GM21723 (cell line): ENCODE measurements at regions not wholly inside any gene's neighbourhood (a gene's known extent, or its start where the extent isn't known, plus 50 kb on each side); places are given as distances from the start of the nearest gene placed in this dataset.

Source experiments
- ATAC-seq: cut with Tn5 transposase; IDR thresholded peaks from one replicate; pipeline ENCODE4 v1.9.1; 2021; ENCODE audit warnings: mild to moderate bottlenecking, moderate library complexity; ENCODE audit not compliant: unreplicated experiment

DNA sequence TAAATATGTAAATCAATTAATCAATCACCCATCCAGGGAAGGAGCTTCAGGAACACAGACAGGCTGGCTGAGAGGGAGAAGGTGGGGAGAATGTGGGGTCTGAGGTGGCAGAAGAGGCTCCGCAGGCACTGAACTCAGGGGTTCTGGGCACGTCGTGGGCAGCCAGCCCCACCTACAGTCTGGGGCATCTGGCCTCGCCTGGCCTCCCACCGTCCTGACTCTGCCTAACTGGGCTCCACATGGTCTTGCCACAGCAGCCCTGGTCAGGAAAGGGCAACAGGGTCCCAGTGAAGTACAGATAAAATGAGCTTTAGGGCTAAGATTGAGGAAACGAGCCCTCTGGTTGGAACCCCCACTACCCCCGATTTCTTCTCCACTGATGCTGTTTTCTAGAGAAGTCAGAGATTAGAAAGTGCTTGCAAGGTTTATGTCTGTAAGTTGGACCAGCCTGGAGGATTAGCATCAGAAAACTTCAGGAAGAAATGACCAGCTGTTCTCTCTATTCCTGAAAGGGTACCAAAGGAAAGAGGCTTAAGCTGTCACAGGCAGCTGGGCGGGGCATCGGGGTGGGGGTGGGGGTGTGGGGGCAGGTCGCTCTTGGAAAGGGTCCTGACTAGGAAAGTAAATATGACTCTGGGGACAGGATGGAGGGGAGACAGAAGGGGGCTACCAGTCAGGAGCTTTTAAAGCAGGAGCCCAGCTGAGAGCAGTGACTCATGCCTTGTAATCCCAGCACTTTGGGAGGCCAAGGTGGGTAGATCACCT is 261.7 kb downstream of the BUD13 start:
- no peak for ATAC-seq

DNA sequence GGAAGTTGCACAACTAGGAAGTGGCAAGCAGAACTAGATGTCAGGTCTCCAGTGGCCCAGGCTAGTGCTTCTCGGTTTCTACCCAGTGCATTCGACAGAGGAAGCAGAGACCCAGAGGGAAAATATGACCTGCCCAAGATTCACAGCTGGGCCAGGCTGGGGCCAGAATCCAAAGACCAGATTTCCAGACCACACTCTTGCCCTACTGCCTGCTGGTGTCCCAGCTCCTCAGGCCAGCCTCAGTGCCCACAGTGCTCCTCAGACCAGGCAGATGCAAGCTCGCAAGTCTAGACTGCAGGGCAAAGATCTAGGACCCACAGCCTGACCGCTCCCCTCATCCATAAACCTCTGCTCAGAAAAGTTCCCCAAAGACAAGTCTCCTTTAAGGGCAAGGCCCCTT is 262.6 kb downstream of the BUD13 start:
- ATAC-seq: no peak

DNA sequence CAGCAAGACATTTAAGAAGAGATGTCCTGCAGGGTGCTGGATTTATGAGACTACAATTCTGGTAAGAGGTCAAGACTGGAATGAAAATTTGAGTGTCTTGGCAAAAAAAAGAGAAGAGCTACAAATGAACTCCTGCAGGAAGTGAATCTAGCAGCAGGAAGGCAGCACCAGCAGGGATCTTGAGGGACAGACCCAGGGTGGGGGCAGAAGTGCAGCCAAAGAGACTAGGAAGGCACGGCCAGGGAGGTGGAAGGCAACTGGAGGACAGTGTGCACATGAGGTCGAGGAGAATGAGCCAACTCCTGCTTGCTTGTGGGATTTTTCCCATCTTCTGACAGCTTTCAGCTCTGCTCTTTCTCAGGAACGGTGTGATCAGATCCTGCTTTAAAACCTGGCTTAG is 263.2 kb downstream of the BUD13 start:
- no peak for ATAC-seq

DNA sequence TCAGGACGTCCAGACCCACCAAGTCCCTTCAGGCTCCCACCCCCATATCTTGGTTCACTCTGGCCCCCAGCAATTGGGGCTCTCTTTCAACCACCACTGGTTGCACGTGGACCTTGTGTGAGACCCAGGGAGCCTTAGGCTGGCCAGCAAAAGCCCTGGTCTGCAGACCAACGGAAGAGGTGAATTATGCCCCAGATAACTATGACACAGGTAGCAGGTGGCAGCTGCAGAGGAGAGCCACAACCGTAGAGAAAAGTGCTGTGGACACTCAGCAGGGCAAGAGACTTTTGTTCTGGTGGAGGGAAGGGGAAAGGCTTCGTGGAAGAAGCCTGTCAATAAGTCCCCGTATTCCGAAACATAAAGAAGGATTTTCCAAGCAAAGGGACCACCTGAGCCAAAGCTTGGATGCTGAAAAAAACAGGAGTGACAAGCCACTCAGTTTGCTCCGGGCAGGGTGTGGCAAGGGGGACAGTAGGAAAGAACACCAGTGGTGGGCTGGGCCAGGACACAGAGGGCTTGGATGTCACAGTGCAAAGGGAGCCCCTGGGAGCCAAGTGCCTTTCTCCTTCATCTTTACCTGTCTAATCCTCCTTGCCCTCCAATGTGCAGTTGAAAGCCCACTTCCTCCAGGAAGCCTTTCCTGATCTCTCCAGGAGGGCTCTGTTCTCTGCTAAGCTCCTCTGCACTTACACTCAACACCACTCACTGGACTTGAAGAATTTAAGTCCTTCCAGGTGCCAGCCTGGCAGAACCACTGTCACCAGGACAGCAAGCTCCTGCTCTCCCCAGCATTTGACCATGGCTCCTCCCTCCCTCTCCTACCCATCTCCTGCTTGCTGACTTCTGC is 264.7 kb downstream of the BUD13 start:
- ATAC-seq: no peak

DNA sequence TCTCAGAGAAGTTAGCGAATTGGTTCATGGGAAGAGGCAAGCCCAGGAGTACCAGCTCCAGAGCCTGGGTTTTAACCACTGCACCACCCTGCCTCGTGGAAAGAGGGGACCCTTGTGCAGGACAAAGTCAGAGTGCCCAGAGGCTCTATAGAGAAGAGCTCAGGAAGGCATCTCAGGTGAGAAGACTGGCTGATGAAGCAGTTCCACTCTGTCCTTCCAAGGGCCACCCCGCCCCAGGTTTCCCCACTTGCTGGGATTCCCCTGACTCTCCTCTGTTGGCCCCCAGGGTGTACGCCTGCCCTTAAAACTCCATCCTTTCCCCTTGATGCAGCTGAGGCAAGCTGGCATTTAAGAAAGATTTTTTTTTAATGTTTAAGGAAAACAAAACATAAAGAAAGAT is 265.8 kb downstream of the BUD13 start:
- no peak for ATAC-seq

DNA sequence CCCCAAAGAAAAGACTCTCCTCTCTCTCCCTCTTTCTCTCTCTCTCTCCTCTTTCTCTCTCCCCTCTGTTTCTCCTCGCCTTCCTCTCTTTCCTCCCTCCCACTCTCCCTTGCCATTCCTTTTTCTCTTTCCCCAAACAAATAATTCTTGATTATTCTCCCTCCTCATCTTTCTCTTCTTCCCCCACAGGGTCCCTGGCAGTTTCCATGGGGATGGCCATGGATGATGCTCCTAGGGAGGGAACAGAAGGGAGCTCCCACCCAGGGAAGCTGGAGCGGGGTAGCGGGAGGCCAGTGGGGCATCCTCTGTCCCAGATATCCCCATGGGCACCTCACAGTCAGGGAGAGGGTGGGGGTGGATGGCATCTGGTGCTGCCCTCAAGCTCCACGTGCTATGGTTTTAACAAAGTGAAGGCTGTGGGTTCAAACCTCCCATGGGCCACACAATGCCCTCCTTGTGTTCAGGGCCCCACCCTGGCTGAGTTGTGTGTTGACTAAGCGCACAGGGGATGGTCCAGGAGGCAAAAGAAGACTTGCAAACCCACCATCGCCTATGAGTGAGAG is 266.4 kb downstream of the BUD13 start:
- ATAC-seq: no peak

DNA sequence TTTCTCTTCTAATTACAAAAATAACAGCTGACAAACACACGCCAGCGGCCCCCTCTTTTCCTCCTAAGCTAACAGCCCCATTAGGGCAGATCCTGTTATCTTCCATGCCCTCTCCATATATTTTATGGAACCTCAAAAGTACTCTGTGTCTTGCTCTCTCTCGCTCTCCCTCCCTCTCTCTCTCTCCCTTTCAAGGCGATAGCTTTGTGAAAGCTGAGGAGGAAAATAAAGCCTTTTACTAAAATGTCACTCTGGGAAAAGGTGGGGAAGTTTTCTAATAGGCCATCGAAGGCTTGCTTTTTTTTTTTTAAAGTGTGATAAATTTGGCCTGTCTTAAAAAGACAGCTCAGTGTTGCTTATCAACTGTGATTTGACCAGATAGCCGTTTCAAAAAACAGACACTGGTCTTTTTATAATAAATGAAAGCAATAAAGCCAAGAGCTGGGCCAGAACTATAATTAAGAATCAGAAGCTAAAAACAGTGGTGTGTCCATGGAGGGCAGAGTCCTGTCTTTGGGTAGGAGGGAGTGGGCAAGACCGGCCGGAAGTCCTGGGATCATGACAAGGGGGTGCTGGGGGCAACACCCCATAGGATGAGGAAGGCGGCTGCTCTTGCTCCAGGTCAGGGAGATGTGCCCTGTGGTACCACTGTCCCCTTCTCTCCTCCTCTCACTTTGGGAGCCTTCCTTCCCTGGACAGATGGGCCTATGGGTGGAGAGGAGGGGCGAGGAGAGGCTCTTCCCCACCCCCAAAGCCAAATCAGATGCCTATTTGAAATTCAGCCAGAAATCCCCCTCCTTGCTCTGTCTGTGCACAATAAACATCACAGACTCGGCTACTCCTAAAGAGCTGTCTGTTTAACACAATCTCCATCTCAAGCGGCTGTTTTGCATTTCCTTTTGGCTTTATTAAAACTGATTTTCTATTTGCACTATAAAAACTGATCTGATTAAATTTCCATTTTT is 267.2 kb downstream of the BUD13 start:
- ATAC-seq: no peak

DNA sequence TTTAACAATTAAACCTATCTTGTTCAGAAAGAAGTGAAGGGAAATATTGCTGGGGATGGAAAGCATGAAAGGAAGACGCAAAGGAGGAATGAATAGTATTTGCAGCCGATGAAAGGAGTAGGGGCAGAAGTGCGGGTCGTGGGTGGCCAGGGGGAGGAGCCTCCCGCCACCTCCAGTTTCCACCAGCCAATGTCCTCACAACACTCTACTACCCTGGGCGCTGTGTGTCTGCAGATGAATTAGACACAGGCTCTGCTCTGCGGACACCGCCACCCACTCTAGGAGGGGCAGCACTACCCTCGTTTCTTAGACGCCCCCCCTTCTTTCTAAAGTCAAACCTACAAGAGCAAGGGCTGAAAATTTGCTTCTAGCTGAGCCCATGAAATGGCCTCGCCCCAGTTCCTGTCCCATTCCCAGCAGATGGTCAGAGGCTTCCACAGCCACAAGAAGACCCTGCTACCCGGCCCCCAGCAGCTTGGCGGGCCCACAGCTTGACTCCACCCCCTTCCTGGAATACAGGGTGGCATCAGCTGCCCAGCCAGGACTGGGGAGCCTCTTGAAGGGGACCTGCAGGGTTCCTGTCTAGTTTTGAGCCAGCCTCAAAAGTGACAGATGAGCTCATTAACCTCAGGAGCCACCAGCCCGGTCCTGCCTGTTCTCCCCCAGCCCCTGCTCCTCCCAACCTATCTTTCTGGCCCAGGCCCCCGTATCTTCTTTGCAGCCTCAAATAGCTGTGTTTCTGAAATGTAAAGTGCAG is 268.1 kb downstream of the BUD13 start:
- no peak for ATAC-seq

DNA sequence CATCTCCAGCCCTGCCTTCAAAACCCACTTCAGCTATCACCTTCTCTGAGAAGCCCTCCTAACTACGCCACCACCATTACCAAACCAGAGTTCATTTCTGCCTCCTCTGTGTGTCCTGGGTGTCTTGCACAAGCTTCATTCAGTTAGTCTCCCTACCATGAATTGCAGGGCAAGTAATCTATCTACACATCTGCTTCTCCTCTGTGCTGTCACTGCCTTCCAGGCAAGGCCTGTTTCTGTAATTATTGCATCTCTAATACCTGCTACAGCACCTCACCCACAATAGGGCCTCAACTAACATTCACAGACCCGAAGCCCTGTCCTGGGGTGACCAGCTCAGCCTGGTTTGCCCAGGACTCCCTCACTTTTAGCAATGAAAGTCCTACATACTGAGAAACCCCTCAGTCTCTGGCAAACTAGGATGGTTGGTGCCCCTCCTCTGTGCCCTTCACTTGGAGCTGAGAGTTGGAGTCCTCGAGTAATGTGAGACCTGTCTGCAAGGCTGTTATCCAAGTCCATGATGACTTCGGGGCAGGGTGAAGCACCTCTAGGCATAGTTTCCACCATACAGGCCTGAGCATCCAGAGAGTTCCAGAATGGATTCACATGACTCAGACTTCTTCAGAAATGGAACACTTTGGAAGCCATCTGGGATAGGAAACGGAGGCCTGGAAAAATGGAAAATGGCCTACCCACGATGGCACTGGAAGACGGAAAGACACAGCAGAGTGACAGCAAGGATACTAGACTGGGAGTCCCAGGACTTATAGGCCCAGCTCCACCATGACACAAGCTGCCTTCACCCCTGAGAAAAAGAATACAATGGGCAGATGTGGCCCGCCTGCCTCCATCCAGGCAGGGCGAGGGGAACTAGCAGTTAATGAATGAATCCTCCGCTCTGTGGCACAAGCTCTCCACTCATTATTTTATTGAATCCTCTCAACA is 269.3 kb downstream of the BUD13 start:
- no peak for ATAC-seq

DNA sequence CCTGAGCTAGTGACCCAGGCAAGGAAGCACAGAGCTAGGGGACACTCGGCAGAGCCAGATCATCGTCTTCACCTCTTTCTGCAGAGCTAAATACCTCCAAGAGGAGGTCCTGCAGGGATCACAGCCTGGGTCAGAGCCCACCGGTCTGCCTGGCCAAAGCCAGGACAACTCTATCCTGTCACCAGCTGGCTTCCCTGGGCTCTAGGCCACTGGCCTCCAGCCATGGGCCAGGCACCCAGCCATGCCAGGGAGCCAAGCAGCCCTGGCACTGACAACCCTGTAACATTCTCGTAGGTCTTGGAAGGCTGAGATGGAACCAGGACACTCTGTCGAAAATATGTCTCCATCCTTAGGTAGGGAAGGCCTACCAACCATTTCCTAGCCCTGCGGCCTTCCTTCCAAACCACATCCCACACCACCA is 270.1 kb downstream of the BUD13 start:
- no peak for ATAC-seq

DNA sequence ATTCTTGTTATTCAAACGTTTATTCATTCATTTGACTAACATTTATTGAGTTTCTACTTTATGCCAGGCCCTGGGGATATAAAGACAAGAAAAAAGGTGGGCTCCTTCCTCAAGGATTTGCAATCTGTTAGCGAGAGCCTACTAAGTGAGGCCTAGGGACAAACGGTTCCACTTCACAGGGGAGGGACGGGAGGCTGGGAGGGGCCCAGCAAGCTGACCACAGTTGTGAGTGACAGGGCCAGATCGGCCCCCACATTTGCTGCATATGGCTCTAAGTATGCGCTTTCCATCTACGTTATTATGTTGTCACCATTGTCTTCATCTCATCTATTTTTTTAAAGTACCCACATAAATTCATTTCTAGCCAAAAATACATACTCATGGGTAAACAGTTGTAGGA is 271.1 kb downstream of the BUD13 start:
- no peak for ATAC-seq

DNA sequence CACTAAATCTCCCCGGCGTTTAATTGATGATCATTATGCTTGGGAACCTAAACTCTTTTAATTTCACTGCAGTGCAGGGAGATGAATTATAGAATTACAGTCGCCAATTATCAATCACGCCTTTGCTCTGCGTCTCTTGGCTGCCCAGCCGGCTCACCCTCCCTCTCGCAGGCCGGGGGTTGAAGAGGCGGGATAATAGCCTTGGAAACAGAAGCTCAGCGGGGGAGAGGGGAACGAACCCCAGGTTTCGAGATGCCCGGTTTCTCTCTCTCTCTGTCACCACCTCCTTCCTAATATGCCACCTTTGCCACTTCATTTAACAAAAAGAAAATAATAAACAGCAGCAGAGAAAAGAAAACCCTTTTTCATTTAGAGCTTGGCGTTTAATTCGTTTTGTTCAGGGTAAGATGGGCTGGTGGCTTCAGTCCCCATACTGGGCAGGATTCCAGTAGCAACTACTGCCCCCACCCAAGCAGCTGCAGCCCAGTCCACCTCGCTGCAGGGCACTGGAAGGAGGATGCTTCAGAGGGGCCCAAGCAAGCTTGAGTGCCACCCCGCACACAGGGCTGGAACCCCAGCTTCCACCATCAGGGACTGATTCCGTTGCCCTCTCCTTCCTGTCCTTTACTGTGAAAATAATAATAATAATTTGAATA is 271.7 kb downstream of the BUD13 start:
- no peak for ATAC-seq

DNA sequence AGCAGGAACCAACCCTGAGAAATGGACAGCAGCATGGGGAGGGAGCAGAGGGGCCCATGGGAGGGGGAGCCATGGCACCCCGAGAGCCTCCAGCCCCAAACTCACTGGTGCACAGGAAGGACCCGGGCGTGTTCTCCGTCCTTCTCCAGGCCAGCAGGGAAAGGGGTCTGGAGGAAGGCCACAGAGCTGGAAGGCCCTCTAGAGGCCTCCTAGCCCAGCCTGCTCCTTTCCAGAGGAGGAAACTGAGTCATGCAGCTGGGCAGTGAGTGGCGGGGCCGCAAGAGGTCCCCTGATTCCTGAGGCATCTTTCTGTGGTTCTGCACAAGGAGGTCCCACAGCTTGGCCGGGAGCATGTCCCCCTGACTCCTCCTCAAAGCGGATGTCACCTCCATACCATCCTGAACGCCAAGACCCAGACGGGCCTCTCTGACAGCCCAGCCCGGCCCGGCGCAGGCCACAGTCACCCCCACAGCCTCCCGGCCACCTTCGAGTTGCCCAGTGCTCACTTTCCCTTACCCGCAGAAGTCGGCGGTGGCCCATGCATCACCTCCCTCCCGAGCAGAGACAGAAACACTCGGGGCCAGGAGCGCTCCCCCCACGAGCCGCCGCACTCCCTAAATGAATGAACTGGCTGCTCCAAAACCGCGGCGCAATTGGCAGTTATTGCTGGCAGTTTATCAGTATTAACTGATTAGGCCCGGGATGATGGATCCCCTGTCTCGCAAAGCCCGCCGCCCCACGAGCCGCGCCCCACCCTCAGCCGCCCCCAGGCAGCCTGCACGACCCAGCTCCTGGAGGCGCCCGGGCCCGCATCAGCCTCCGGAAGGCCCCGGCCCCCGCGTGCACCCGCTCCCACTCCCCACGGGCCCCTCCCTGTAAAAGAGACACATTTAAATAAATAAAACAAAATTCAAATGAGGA is 272.5 kb downstream of the BUD13 start:
- ATAC-seq: no peak

DNA sequence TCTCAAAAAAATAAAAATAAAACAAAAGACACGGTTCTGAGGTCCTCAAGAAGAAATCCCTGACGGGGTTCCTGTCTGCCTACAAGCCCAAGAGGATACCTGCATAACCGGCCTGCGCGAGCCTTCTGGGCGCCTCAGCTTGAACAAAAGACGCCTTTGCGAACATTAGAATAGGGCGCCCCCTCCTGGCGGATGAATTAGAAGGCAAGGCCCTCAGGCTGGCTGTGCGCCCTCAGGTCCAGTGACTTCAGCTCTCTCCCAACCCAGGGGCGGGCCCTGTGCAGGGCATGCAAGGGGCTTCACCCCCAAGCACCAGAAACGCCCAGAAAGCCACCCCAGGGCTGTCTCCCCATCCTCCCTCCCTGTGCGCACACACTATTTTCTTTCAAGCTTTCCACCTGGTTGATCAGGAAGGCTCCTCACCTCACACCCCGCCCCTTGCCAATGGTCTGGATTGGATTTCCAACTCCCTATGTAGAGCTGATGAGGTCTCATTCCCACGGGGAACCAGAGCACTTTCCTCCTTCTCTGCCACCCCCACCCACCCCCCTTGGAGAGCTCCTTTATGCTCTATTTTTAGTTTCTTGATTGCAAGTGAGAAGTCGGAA is 273.3 kb downstream of the BUD13 start:
- ATAC-seq: no peak

DNA sequence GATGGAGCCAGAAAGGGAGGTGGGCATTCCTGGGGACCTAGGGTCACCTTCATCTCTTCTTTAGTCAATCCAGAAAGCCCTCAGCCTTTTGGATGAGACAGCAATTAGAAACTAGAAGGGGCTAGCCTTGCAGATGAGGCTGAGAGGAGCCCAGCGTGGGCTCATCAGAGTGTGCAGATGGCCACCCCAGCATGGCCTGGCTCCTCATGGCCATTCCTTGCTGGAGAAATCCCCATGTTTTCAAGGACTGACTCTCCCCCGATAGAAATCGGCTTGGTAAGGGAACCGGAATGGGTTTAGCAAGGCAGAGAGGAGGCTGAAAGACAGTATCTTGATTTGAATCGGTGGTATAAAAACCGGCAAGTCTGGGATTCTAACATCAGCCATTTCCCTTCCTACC is 274.6 kb downstream of the BUD13 start:
- no peak for ATAC-seq

DNA sequence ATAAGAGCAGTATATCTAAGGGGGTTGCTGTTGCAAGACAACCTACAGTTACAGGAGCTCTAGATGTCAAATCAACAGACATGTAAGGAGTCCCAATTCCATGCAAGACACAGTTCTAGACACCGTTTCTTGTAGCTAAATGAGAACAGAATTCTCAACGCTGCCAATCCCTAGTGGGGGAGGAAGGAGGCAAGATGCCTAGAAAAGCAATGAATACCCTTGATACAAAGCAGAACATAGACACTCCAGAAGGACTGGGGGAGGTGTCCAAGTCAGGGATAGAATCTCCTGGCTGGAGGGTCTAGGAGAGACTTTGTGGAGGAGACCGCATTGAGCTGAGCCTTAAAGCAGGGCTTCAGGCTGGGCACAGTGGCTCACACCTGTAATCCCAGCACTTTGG is 280.2 kb downstream of the BUD13 start:
- ATAC-seq: no peak

DNA sequence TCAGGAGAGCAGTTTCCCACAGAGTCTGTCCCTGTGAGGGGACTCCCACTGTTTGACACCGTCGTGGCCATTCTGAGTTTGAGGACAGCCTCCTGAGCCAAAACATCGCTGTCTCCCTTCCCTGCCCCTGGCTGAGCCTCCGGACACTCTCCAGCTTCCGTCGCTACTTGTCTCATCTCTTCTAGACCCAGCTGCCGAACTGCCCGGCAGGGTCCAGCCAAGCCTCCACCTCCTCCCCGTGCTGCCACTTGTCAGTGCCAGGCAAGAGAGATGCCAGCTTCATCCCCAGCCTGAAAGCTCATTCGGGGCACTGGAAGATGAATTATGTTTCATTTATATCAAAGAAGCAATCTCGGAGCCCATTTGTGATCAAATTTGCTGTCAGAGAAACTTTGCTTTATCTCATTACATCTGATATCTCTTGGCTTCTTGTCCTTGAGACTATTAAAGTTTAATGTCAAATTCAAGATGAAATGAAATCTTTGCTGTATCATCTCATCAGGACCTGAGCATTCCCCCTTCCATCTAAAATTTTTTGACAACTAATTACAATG is 283.9 kb downstream of the BUD13 start:
- no peak for ATAC-seq
